HepG2 (cell line): ENCODE measurements at regions not wholly inside any gene's neighbourhood (a gene's known extent, or its start where the extent isn't known, plus 50 kb on each side); places are given as distances from the start of the nearest gene placed in this dataset.

ENCODE experiments used
- ATAC-seq: fragments of 200-7000 bp; cut with Tn5 transposase; 3 replicates; pipeline ENCODE4 v1.9.1; 2020; ENCODE audit warnings: mild to moderate bottlenecking, moderate library complexity
- BruUV-seq: library from RNA; stranded (reverse); fragments of 400-500 nt; replicated peaks from 2 replicates; lab custom pipeline; 2021; lab: Mats Ljungman, UMichigan
- CTCF ChIA-PET: fragments of 300-600 bp; formaldehyde crosslinking; extraction: SDS; loops from one replicate; lab custom pipeline; 2021; ENCODE audit warnings: low total read pairs, inconsistent platforms, low intra/inter-chr PET ratio; lab: Yijun Ruan, JAX
- POLR2A ChIA-PET: fragments of 350-600 bp; sonication (Branson Sonifier 250); formaldehyde crosslinking; loops from one replicate; lab custom pipeline; 2020; ENCODE audit warnings: antibody characterized with exemption, inconsistent platforms; lab: Yijun Ruan, JAX
- DNase-seq: peaks from one replicate; pipeline ENCODE4 v3.0.0-alpha.2; 2015; ENCODE audit warnings: low spot score
- FAIRE-seq: peaks from 3 replicates; lab custom pipeline; 2011; peaks lifted over from hg19 to GRCh38; lab: Jason Lieb, UNC
- H2AFZ ChIP-seq: one replicate; pipeline ENCODE4 v1.6.1; 2011; ENCODE audit warnings: low read length, inconsistent platforms
- H3K27ac ChIP-seq: fragments of 300-600 bp; 3 replicates; pipeline ENCODE4 v1.8.0; 2011; ENCODE audit warnings: mixed run types, mild to moderate bottlenecking, mixed read lengths, low read length, inconsistent platforms; ENCODE audit not compliant: insufficient read depth; ENCODE audit errors: extremely low read length
- H3K27me3 ChIP-seq, 2 experiments: fragments of 200-600 bp in 1 of 2; 2 replicates in 1 of 2; 3 replicates in 1 of 2; pipeline versions ENCODE4 v1.6.0 to v1.8.0; 2011; ENCODE audit warnings: low read length in 2 of 2, mild to moderate bottlenecking in 2 of 2, moderate library complexity in 2 of 2, inconsistent platforms in 1 of 2; ENCODE audit not compliant: insufficient read depth in 2 of 2, control insufficient read depth in 1 of 2
- H3K36me3 ChIP-seq, 2 experiments: fragments of 200-600 bp in 1 of 2; replicated peaks in 1 of 2; 2 replicates in 1 of 2; 3 replicates in 1 of 2; pipeline versions ENCODE4 v1.5.1 to v1.8.0; 2011; ENCODE audit warnings: low read length in 2 of 2, inconsistent platforms in 1 of 2; ENCODE audit not compliant: insufficient read depth in 2 of 2, control insufficient read depth in 1 of 2
- H3K4me1 ChIP-seq: 2 replicates; pipeline ENCODE4 v1.5.1; 2012; ENCODE audit warnings: low read length, inconsistent platforms; ENCODE audit not compliant: insufficient read depth
- H3K4me2 ChIP-seq: 2 replicates; pipeline ENCODE4 v1.6.0; 2011; ENCODE audit warnings: low read depth, low read length, inconsistent platforms
- H3K4me3 ChIP-seq, 3 experiments: fragments of 200-600 bp in 1 of 3; sonication (generic), shearing (Covaris generic) in 1 of 3; replicated peaks in 1 of 3; 2 replicates each; pipeline ENCODE4 v1.5.1; 2011 to 2016; ENCODE audit warnings: low read length in 3 of 3, inconsistent platforms in 2 of 3, low read depth in 2 of 3, mild to moderate bottlenecking in 2 of 3, control low read depth in 1 of 3, mixed read lengths in 1 of 3; ENCODE audit not compliant: insufficient read depth in 1 of 3
- H3K79me2 ChIP-seq: one replicate; pipeline ENCODE4 v1.6.1; 2011; ENCODE audit warnings: low read length, inconsistent platforms; ENCODE audit not compliant: insufficient read depth
- H3K9ac ChIP-seq: 2 replicates; pipeline ENCODE4 v1.6.0; 2011; ENCODE audit warnings: mild to moderate bottlenecking, low read depth, low read length, inconsistent platforms; ENCODE audit not compliant: insufficient read depth
- H3K9me3 ChIP-seq: 2 replicates; pipeline ENCODE4 v1.5.1; 2012; ENCODE audit warnings: mild to moderate bottlenecking, low read length
- H4K20me1 ChIP-seq: 2 replicates; pipeline ENCODE4 v1.6.0; 2011; ENCODE audit warnings: inconsistent platforms, mild to moderate bottlenecking, low read length, moderate library complexity; ENCODE audit not compliant: insufficient read depth
- BCL6 ChIP-seq: IDR thresholded peaks from 2 replicates; pipeline ENCODE4 v1.6.1; 2016; ENCODE audit warnings: missing genetic modification reagents, missing compliant biosample characterization
- CBX1 ChIP-seq: IDR thresholded peaks from one replicate; pipeline ENCODE4 v1.6.1; 2016; ENCODE audit warnings: antibody characterized with exemption, low read depth
- DR1 ChIP-seq: sonication (generic); formaldehyde crosslinking; IDR thresholded peaks from 2 replicates; pipeline ENCODE4 v1.8.0; 2021; ENCODE audit warnings: mild to moderate bottlenecking, missing genetic modification reagents, inconsistent platforms
- GATAD2A ChIP-seq: IDR thresholded peaks from 2 replicates; pipeline ENCODE4 v1.6.1; 2016
- NFKBIZ ChIP-seq: IDR thresholded peaks from 2 replicates; pipeline ENCODE4 v1.6.1; 2018; ENCODE audit warnings: missing genetic modification reagents, missing compliant biosample characterization
- PRMT3 ChIP-seq: sonication (generic); formaldehyde crosslinking; IDR thresholded peaks from 2 replicates; pipeline ENCODE4 v1.8.1; 2022; ENCODE audit warnings: low read depth, mild to moderate bottlenecking, moderate library complexity, missing genetic modification reagents, borderline replicate concordance
- RBAK ChIP-seq: sonication (generic); formaldehyde crosslinking; IDR thresholded peaks from 2 replicates; pipeline ENCODE4 v1.5.1; 2020; ENCODE audit warnings: mild to moderate bottlenecking, missing genetic modification reagents
- RORA ChIP-seq: sonication (generic); formaldehyde crosslinking; IDR thresholded peaks from 2 replicates; pipeline ENCODE4 v1.5.0; 2020; ENCODE audit warnings: mild to moderate bottlenecking, missing genetic modification reagents, moderate library complexity
- SALL2 ChIP-seq: sonication (generic); formaldehyde crosslinking; IDR thresholded peaks from 2 replicates; pipeline ENCODE4 v1.8.1; 2023; ENCODE audit warnings: mild to moderate bottlenecking, missing genetic modification reagents, inconsistent platforms
- SNAPC5 ChIP-seq: sonication (generic); formaldehyde crosslinking; IDR thresholded peaks from 2 replicates; pipeline ENCODE4 v1.8.1; 2023; ENCODE audit warnings: mild to moderate bottlenecking, missing genetic modification reagents, borderline replicate concordance
- TCF12 ChIP-seq, 2 experiments: fragments of 450-650 bp in 1 of 2; sonication (generic) in 1 of 2; formaldehyde crosslinking in 1 of 2; IDR thresholded peaks; 2 replicates each; pipeline versions ENCODE4 v1.6.1 to v1.8.0; 2017 to 2022; ENCODE audit warnings: antibody characterized with exemption in 1 of 2, mild to moderate bottlenecking in 1 of 2, missing genetic modification reagents in 1 of 2, moderate library complexity in 1 of 2
- TGIF2 ChIP-seq: IDR thresholded peaks from 2 replicates; pipeline ENCODE4 v1.6.1; 2016; ENCODE audit warnings: control low read depth, missing compliant biosample characterization
- ZNF234 ChIP-seq: sonication (generic); formaldehyde crosslinking; conservative IDR thresholded peaks from 2 replicates; pipeline ENCODE4 v1.5.1; 2020; ENCODE audit warnings: mild to moderate bottlenecking, missing genetic modification reagents
- ZNF607 ChIP-seq: sonication (generic); formaldehyde crosslinking; IDR thresholded peaks from 2 replicates; pipeline ENCODE4 v1.5.1; 2020; ENCODE audit warnings: missing genetic modification reagents, mild to moderate bottlenecking, borderline replicate concordance
- ZNF703 ChIP-seq: sonication (generic); formaldehyde crosslinking; IDR thresholded peaks from 2 replicates; pipeline ENCODE4 v1.5.1; 2020; ENCODE audit warnings: missing genetic modification reagents, mild to moderate bottlenecking, moderate library complexity, borderline replicate concordance
- ZNF839 ChIP-seq: sonication (generic); formaldehyde crosslinking; IDR thresholded peaks from 2 replicates; pipeline ENCODE4 v1.4.0; 2020; ENCODE audit warnings: missing genetic modification reagents, mild to moderate bottlenecking, borderline replicate concordance
- ZSCAN5A ChIP-seq: sonication (generic); formaldehyde crosslinking; IDR thresholded peaks from 2 replicates; pipeline ENCODE4 v1.8.0; 2022; ENCODE audit warnings: mild to moderate bottlenecking, missing genetic modification reagents, borderline replicate concordance
- WGBS: methylation state at CpG from one replicate; pipeline ENCODE4 v1.1.6; 2017; ENCODE audit warnings: low lambda C conversion rate; 5-methylcytosine and 5-hydroxymethylcytosine counted together
- in situ Hi-C: cut with HindIII; loops from 2 replicates; pipeline ENCODE4 v1.10.0; 2017; ENCODE audit warnings: low pct_unique_long_range_greater_than_20kb; ENCODE audit not compliant: extremely low pct_ligation_motif_present
- intact Hi-C: fragments of 100-400 bp; cut with micrococcal nuclease; formaldehyde crosslinking; loops from one replicate; pipeline ENCODE4 v1.10.0; 2022; ENCODE audit not compliant: unreplicated experiment
- TF ChIP-seq, protein P1 (sequence below): sonication (generic); formaldehyde crosslinking; IDR thresholded peaks from 2 replicates; pipeline ENCODE4 v1.4.0; 2020; ENCODE audit warnings: mild to moderate bottlenecking, missing genetic modification reagents
- TF ChIP-seq, protein P2 (sequence below): sonication (generic); formaldehyde crosslinking; IDR thresholded peaks from 2 replicates; pipeline ENCODE4 v1.8.0; 2022; ENCODE audit warnings: missing genetic modification reagents, mild to moderate bottlenecking, inconsistent platforms, borderline replicate concordance

DNA sequence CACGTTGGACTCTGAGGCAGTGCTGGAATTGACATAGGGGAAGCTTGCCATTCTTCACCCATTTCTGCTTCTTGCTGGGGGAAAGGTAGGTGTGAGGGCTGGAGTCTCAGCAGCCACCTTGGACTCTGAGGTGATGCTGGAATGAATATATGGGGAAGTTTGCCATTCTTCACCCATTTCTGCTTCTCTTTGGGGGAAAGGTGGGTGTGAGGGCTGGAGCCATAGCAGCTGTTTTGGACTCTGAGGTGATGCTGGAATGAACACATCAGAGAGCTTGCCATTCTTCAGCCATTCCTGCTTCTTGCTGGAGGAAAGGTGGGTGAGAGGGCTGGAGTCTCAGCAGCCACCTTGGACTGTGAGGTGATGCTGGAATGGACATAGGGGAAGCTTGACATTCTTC lies 115.1 kb downstream of the CRLF2 start:
- ChIA-PET POLR2A (no interaction called here), CTCF (no interaction called here)
- FAIRE-seq (no peak), DNase-seq (no peak), ATAC-seq (no peak)
- Histone ChIP-seq H3K9me3 (no peaks in the 10 kb centered on the region), H3K9ac (no peak overlapping the region), H3K4me2 (no peak overlapping the region), H3K27ac (no peak overlapping the region), H3K36me3 (no peaks in the 10 kb centered on the region), H3K79me2 (no peaks in the 10 kb centered on the region), H3K4me3 (no peak overlapping the region), H3K4me1 (no peaks in the 10 kb centered on the region), H4K20me1 (no peaks in the 10 kb centered on the region), H3K27me3 (no peaks in the 10 kb centered on the region; a peak in 1 of 5 replicates), H2AFZ (no peak overlapping the region)
- 100% methylated on average over 1 of the region's 1 CpG for WGBS
- no TSS peak for BruUV-seq
- no peak for TF ChIP-seq DR1 (CRISPR knock-in tag)
- no peak for TF ChIP-seq TGIF2 (CRISPR knock-in tag)
- TF ChIP-seq RBAK (CRISPR knock-in tag): no peak
- TF ChIP-seq PRMT3 (CRISPR knock-in tag): no peak
- TF ChIP-seq NFKBIZ (CRISPR knock-in tag): no peak
- no peak for TF ChIP-seq SNAPC5
- TF ChIP-seq, protein P1, sequence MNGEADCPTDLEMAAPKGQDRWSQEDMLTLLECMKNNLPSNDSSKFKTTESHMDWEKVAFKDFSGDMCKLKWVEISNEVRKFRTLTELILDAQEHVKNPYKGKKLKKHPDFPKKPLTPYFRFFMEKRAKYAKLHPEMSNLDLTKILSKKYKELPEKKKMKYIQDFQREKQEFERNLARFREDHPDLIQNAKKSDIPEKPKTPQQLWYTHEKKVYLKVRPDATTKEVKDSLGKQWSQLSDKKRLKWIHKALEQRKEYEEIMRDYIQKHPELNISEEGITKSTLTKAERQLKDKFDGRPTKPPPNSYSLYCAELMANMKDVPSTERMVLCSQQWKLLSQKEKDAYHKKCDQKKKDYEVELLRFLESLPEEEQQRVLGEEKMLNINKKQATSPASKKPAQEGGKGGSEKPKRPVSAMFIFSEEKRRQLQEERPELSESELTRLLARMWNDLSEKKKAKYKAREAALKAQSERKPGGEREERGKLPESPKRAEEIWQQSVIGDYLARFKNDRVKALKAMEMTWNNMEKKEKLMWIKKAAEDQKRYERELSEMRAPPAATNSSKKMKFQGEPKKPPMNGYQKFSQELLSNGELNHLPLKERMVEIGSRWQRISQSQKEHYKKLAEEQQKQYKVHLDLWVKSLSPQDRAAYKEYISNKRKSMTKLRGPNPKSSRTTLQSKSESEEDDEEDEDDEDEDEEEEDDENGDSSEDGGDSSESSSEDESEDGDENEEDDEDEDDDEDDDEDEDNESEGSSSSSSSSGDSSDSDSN: no peak
- TF ChIP-seq GATAD2A (CRISPR knock-in tag): no peak
- no peak for TF ChIP-seq CBX1
- no peak for TF ChIP-seq ZNF839 (CRISPR knock-in tag)
- TF ChIP-seq ZNF703: no peak
- TF ChIP-seq RORA (CRISPR knock-in tag): no peak
- TF ChIP-seq ZNF234 (CRISPR knock-in tag): no peak
- no peak for TF ChIP-seq BCL6 (CRISPR knock-in tag)
- no peak for TF ChIP-seq ZNF607 (CRISPR knock-in tag)
- no peak for TF ChIP-seq ZSCAN5A (CRISPR knock-in tag)
- TF ChIP-seq TCF12 (IDR thresholded peaks at IDR 0.05): no peak
- TF ChIP-seq TCF12 (CRISPR knock-in tag; IDR thresholded peaks at IDR 0.05): no peak
- TF ChIP-seq, protein P2, sequence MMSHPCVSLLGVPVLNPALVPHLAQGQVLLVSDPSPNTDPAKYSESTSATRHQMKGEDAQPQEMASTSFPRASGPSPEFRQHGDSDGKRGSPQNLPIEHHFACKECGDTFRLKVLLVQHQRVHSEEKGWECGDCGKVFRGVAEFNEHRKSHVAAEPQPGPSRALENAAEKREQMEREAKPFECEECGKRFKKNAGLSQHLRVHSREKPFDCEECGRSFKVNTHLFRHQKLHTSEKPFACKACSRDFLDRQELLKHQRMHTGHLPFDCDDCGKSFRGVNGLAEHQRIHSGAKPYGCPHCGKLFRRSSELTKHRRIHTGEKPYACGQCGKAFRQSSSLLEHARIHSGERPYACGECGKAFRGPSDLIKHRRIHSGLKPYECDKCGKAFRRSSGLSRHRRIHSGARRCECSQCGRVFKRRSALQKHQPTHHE (CRISPR knock-in tag): no peak
- TF ChIP-seq SALL2 (CRISPR knock-in tag): no peak
- intact Hi-C loops (no loop called here), in situ Hi-C loops (no loop called here)
